ENCODE measurements at regions not wholly inside any gene's neighbourhood (a gene's known extent, or its start where the extent isn't known, plus 50 kb on each side); places are given as distances from the start of the nearest gene placed in this dataset.

DNA sequence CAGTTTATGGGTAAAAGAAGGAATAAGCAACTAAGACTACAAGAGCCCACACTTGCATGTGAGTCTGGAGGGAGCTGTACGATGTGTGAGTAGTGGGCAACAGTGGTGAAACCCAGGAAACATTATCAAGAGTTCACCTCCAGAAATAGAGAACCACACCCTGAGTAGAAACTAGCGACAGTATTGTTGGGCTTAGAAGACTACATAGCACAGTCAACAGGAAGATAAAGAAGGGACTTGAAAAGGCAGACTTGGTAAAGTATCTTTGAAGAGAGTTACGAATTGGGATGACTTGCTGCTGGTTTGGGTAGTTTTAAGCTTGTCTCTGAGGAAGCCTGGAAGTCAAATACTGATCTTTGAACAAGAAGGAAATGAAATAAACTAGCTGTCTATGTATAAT is 223.2 kb upstream of the GNAI1 start:
- H4K20me1 ChIP-seq (ENCODE audit: insufficient read depth): no peaks in the 10 kb centered on the region
- no peaks in the 10 kb centered on the region for H3K9me3 ChIP-seq (ENCODE audit: low read depth)
- 88 to 89% methylated on average over 3 of the region's 3 CpGs for WGBS, 2 experiments (ENCODE audit: low coverage in 1 of 2, low lambda C conversion rate in 2 of 2, missing lambda C conversion rate in 2 of 2)
- no peak for DNase-seq
- no peaks in the 10 kb centered on the region for H3K4me1 ChIP-seq (ENCODE audit: insufficient read depth)
- no peaks in the 10 kb centered on the region for H3K27me3 ChIP-seq (replicated peaks; ENCODE audit: insufficient read depth)
- no peak overlapping the region for H3K4me3 ChIP-seq
- no peaks in the 10 kb centered on the region for H3K79me2 ChIP-seq (ENCODE audit: insufficient read depth)
- TF ChIP-seq EZH2 (IDR thresholded peaks at IDR 0.05; ENCODE audit: insufficient read depth, poor library complexity, severe bottlenecking): no peak
- TF ChIP-seq EZH2phosphoT487 (IDR thresholded peaks at IDR 0.05; ENCODE audit: insufficient read depth, low read depth): no peak
- no peak overlapping the region for H3K9ac ChIP-seq
- H3K36me3 ChIP-seq (ENCODE audit: low read depth): no peaks in the 10 kb centered on the region
- H3K4me2 ChIP-seq (ENCODE audit: unreplicated experiment): no peak overlapping the region
- no peaks in the 10 kb centered on the region for H3K9me2 ChIP-seq (ENCODE audit: insufficient read depth)
- in situ Hi-C loops (cut with MboI): no loop called here
- H2AFZ ChIP-seq: no peak overlapping the region
- no peaks in the 10 kb centered on the region for H3F3A ChIP-seq (ENCODE audit: insufficient read depth)
- H3K27ac ChIP-seq: no peak overlapping the region

DNA sequence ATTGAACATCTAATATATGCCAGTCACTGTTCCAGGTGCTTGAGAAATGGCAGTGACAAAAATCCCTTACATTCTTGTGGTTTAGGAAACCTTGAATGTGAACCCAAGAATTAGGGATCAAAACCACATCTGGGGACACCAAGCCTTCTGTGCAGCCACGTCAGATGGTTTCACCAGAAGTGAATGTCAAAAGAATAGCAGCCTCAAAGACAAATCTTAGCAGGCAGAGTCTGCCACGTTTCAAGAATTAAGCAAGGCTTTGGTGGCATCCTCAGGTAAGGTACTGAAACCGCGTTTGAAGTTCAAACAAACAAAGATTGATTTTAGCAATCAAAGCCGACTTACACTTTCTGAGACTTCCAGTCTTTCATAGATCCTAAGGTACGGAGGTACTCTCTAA is 225.5 kb upstream of the GNAI1 start:
- Histone ChIP-seq H3K79me2 (ENCODE audit: insufficient read depth) (no peaks in the 10 kb centered on the region), H3K4me3 (no peak overlapping the region), H3K4me2 (ENCODE audit: unreplicated experiment) (no peak overlapping the region), H3K27me3 (replicated peaks; ENCODE audit: insufficient read depth) (no peaks in the 10 kb centered on the region), H3K27ac (no peak overlapping the region), H3K4me1 (ENCODE audit: insufficient read depth) (no peaks in the 10 kb centered on the region), H4K20me1 (ENCODE audit: insufficient read depth) (no peaks in the 10 kb centered on the region), H3K9me3 (ENCODE audit: low read depth) (no peaks in the 10 kb centered on the region), H3K9me2 (ENCODE audit: insufficient read depth) (no peaks in the 10 kb centered on the region), H3F3A (ENCODE audit: insufficient read depth) (no peaks in the 10 kb centered on the region), H2AFZ (no peak overlapping the region), H3K36me3 (ENCODE audit: low read depth) (no peaks in the 10 kb centered on the region), H3K9ac (no peak overlapping the region)
- 83 to 85% methylated on average over 6 of the region's 6 CpGs for WGBS, 2 experiments (ENCODE audit: low coverage in 1 of 2, low lambda C conversion rate in 2 of 2, missing lambda C conversion rate in 2 of 2)
- DNase-seq: no peak
- in situ Hi-C loops (cut with MboI): no loop called here
- TF ChIP-seq EZH2phosphoT487 (IDR thresholded peaks at IDR 0.05; ENCODE audit: insufficient read depth, low read depth) (no peak), EZH2 (IDR thresholded peaks at IDR 0.05; ENCODE audit: insufficient read depth, poor library complexity, severe bottlenecking) (no peak)

DNA sequence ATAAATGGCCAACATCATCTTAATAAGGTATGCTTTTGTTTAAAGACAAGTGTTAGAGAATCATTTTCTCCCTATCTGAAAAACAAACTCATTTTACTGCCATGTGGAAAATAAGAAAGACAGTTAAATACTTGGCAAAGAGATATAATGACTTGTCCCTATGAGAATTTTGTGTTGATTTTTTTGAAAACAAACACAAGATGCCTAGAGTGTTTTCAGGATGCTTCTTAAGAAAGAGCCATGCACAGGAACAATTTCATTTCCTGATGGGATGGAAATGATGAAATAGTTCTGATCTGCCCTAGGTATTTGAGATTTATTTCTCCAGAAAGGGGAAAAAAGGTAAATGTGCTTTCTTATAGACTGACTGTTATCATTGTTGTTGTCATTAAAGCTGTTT is 237.5 kb upstream of the GNAI1 start:
- Histone ChIP-seq H3K9me2 (ENCODE audit: insufficient read depth) (no peaks in the 10 kb centered on the region), H3K36me3 (ENCODE audit: low read depth) (no peaks in the 10 kb centered on the region), H3K4me1 (ENCODE audit: insufficient read depth) (peaks cover 12% of the 10 kb centered on the region), H3K79me2 (ENCODE audit: insufficient read depth) (no peaks in the 10 kb centered on the region), H3K4me2 (ENCODE audit: unreplicated experiment) (no peak overlapping the region), H2AFZ (no peak overlapping the region), H3K9me3 (ENCODE audit: low read depth) (no peaks in the 10 kb centered on the region), H3F3A (ENCODE audit: insufficient read depth) (no peaks in the 10 kb centered on the region), H3K27ac (no peak overlapping the region), H3K9ac (no peak overlapping the region), H3K27me3 (replicated peaks; ENCODE audit: insufficient read depth) (no peaks in the 10 kb centered on the region), H4K20me1 (ENCODE audit: insufficient read depth) (no peaks in the 10 kb centered on the region), H3K4me3 (no peak overlapping the region)
- in situ Hi-C loops (cut with MboI): no loop called here
- DNase-seq: peak; percentile 12
- TF ChIP-seq EZH2phosphoT487 (IDR thresholded peaks at IDR 0.05; ENCODE audit: insufficient read depth, low read depth) (no peak), EZH2 (IDR thresholded peaks at IDR 0.05; ENCODE audit: insufficient read depth, poor library complexity, severe bottlenecking) (no peak)

DNA sequence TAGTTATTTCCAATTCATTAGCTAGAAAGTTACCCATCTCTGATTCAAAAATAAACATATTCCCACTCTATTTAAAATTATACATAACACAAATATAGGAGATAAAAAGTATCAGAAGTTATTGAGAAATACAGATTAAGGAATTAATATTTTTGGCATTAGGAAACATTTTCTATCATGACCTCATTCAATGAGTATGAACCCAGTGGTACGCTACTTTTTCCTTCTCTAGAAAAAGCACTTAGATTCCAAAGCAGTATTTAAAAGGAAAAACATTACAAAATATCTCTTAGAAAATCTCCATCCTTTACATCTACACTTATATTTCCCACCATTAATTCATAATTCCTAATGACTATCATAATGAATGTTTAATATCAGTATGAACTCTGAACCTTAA is 240.6 kb upstream of the GNAI1 start:
- H3K27ac ChIP-seq: no peak overlapping the region
- H3K4me2 ChIP-seq (ENCODE audit: unreplicated experiment): no peak overlapping the region
- no peaks in the 10 kb centered on the region for H3K27me3 ChIP-seq (replicated peaks; ENCODE audit: insufficient read depth)
- H2AFZ ChIP-seq: 0 out of 2 replicates have a peak overlapping the region, but pooled peaks have one; percentile 2
- in situ Hi-C loops (cut with MboI): no loop called here
- 52 to 59% methylated on average over 1 of the region's 1 CpG for WGBS, 2 experiments (ENCODE audit: low coverage in 1 of 2, low lambda C conversion rate in 2 of 2, missing lambda C conversion rate in 2 of 2)
- peak; percentile 37 for DNase-seq
- no peaks in the 10 kb centered on the region for H3K9me3 ChIP-seq (ENCODE audit: low read depth)
- H4K20me1 ChIP-seq (ENCODE audit: insufficient read depth): no peaks in the 10 kb centered on the region
- H3K4me3 ChIP-seq: no peak overlapping the region
- no peaks in the 10 kb centered on the region for H3K9me2 ChIP-seq (ENCODE audit: insufficient read depth)
- TF ChIP-seq EZH2 (IDR thresholded peaks at IDR 0.05; ENCODE audit: insufficient read depth, poor library complexity, severe bottlenecking) (no peak), EZH2phosphoT487 (IDR thresholded peaks at IDR 0.05; ENCODE audit: insufficient read depth, low read depth) (no peak)
- H3F3A ChIP-seq (ENCODE audit: insufficient read depth): no peaks in the 10 kb centered on the region
- H3K79me2 ChIP-seq (ENCODE audit: insufficient read depth): no peaks in the 10 kb centered on the region
- no peaks in the 10 kb centered on the region for H3K36me3 ChIP-seq (ENCODE audit: low read depth)
- no peak overlapping the region for H3K9ac ChIP-seq
- peaks cover 12% of the 10 kb centered on the region for H3K4me1 ChIP-seq (ENCODE audit: insufficient read depth)

DNA sequence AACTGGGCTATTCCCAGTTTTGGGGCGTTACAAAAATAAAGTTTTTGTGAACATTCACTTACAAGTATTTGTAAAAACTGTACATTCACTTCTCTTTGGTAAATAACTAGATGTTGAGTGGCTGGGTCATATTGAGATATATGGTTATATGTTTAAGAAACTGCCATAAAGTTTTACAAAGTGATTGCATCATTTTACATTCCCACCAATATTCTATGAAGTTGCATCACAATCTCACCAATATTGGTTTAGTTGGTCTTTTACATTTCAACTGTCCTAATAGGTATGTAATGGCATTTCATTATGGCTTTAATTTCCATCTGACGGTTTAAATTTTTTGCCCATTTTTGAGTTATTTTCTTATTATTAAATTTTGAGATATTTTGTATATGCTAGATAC is 251.7 kb upstream of the GNAI1 start:
- Histone ChIP-seq H3K9me3 (ENCODE audit: low read depth) (no peaks in the 10 kb centered on the region), H3K27ac (no peak overlapping the region), H2AFZ (no peak overlapping the region), H3K9ac (no peak overlapping the region), H3F3A (ENCODE audit: insufficient read depth) (0 out of 2 replicates have a peak, but pooled peaks cover 3% of the 10 kb centered on the region), H3K4me2 (ENCODE audit: unreplicated experiment) (no peak overlapping the region), H3K36me3 (ENCODE audit: low read depth) (no peaks in the 10 kb centered on the region), H3K4me1 (ENCODE audit: insufficient read depth) (peaks cover 3% of the 10 kb centered on the region), H3K27me3 (replicated peaks; ENCODE audit: insufficient read depth) (no peaks in the 10 kb centered on the region), H3K79me2 (ENCODE audit: insufficient read depth) (no peaks in the 10 kb centered on the region), H4K20me1 (ENCODE audit: insufficient read depth) (no peaks in the 10 kb centered on the region), H3K4me3 (no peak overlapping the region), H3K9me2 (ENCODE audit: insufficient read depth) (no peaks in the 10 kb centered on the region)
- in situ Hi-C loops (cut with MboI): no loop called here
- TF ChIP-seq EZH2phosphoT487 (IDR thresholded peaks at IDR 0.05; ENCODE audit: insufficient read depth, low read depth): no peak
- no peak for DNase-seq
- 85 to 90% methylated on average over 2 of the region's 2 CpGs for WGBS, 2 experiments (ENCODE audit: low coverage in 1 of 2, low lambda C conversion rate in 2 of 2, missing lambda C conversion rate in 2 of 2)

All from GM23248 (cell line).